ENCODE measurements at regions not wholly inside any gene's neighbourhood (a gene's known extent, or its start where the extent isn't known, plus 50 kb on each side); places are given as distances from the start of the nearest gene placed in this dataset.

DNA sequence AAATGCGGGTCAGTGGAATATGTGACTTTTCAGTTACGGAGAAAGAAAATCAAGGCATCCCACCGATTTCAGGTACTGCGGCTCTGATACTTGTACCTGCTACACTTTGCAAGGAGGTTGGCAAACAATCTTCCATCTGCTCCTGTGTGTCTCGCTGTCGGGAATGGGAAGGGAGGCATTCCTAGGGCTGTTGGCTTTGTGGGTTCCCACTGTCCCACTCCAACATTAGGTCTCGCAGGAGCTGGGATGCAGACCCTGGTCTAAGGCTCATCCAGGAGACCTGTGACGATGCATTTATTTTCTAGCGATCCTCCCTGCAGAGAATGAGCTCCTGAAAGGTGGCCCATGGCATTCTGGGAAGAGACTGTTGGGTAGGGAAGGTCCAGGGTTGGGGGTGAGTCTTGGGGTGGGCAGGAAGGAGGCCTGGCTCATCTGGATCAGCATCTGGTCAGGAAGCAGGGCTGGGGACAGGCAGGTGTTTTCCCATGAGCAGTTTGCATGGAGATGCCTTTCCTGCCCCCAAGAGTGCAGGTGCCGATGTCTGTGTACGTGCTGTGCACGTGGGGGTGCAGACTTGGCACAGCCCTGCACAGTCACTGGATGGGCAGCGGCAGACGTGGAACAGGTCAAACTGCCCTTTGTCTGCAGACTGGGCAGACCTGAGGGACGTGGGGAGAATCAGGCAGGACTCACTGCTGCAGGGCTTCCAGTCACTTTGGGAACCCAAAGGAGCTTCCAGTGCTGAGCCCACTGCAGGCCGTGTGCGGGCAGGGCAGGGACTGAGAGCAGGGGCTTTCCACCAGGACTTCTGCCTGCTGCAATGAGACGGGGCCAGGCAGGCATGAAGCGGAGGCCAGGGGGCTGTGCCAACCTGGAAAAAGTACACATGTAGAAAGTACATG is 152.4 kb downstream of the TEX29 start:
- in situ Hi-C loops (cut with HindIII; ENCODE audit: low sequenced_read_pairs) = no loop called here

DNA sequence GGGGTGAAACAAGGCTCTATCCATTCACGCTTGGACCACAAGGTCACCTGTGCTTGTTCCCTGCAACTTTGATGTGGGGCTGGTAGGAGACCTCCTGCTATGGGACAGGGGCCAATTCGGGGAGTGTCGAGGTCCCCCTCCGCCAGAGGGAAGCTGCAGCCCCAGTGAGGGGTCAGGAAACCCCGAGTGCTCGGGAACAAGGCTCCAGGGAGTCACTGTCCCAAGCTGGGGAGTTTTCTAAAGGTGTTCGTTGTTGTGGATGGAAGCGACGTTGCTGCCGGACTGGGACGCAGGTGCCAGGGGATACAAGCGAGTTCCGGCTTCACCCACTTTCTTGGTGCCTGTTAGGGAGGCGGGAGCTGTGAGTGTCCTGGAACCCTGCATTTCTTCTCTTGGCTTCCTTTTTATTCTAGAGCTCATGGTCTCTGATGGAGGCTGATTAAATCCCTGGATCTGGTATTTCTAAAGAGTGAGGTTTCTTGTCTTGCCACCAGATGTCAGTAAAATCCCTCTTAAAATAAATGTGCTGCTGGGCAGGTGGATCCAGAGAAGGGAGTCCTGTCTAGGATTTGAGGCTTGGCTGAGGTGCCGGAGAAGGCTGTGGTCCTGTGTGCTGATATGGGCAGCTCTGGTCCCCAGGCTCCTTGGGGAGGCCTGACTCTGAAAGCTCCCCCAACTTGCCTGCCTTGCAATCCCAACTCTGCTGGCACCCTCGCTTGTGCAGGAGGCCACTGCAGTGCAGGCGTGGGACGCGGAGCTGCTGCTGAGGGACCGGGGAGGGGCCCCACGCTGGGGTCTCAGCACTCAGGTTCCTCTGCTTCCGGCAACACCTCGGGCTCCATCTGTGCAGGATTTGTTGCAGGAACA is 153.9 kb downstream of the TEX29 start:
- in situ Hi-C loops (cut with HindIII; ENCODE audit: low sequenced_read_pairs) = no loop called here

DNA sequence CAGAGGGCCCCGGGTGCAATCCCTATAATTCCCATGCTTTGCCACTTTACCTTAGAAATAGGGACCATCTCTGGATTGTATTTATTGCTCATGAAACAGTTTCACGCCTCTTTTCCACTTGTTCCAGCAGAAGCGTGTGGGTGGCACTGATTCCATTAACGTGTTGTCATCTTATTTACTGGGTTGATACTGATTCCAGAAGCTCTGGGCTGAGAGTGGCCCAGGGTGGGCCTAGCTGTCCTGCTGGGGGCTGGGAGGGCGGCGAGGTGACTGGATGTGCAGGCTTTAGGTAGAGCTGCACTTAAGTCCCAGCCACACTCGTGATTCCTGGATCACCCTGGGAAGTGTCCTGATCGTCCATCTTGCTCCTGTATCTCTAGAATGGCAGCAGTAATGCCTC is 155.0 kb downstream of the TEX29 start:
- in situ Hi-C loops (cut with HindIII; ENCODE audit: low sequenced_read_pairs) = no loop called here

DNA sequence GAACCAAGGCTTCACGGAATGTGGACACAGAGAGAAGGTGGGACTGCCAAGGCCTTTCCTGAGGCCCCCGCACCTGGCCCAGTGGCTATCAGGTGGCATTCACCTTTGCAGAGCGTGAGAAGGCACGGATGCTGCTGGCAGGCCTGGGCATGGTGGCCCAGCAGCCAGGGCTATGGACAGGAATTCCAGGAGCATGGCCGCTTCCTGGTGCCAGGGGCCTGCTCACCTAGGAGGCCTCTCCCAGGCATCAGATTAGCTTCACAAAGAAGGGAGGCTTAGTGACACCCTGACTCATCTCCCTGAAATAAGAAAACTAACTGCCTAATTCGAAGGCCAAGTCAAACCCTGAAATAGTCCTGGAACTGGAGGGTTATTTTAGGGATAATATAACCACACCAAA is 155.8 kb downstream of the TEX29 start:
- in situ Hi-C loops (cut with HindIII; ENCODE audit: low sequenced_read_pairs) = no loop called here

DNA sequence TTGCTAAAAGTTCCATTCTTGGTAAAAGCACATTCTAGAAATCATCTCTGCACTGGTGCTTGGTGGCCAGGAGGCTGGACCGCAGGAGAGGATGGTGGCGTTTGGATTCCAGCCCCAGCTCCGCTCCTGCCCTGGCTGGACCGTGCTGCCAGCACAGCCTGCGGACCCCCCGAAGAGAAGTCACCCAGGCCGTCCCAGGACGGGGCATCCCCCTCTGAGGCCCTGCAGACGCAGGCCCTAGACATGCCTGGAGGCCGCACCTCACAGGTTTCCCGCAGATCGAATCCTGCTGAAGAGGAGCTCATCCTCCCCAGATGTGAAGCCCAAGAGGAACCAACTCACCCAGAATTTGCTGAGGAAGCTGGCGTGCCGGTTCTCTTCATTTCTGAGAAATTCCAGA is 159.0 kb downstream of the TEX29 start:
- in situ Hi-C loops (cut with HindIII; ENCODE audit: low sequenced_read_pairs) = no loop called here

DNA sequence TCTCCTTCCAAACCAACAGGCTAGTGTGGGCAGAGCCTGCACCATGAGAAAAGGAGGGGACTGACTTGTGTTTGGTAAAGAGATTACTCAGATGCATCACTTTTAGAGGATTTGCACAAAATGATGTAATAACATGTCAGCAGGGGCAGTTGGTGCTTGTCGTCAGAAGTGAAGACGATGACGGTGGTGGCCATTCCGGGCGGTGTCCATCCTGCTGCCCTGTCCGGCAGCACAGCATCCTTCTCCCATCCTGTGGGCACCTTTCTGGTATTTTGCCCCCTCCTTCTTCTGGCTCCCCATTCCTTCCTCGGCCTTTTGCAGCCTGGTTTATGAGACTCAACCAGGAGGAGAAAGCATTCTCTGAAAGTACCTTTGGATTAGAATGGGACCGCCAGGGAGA is 160.1 kb downstream of the TEX29 start:
- in situ Hi-C loops (cut with HindIII; ENCODE audit: low sequenced_read_pairs) = no loop called here

DNA sequence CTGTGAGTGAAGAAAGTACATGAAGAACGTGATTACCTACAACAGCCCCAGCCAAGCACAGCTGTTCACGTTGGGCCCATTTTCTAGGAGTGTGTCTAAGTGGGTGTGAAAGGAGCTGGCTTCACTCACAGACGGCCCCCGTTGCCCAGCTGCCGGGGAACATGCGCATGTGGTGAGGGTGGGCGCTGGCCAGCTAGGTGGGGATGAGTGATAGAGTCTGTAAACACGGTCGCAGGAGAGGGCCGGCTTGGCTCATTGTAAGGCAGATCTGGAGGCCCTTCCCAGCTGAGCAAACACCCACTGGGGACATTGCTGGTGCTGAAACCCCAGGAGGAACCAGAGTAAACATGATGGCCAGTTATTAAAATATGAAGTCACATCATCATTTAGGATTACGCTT is 160.5 kb downstream of the TEX29 start:
- in situ Hi-C loops (cut with HindIII; ENCODE audit: low sequenced_read_pairs) = no loop called here

DNA sequence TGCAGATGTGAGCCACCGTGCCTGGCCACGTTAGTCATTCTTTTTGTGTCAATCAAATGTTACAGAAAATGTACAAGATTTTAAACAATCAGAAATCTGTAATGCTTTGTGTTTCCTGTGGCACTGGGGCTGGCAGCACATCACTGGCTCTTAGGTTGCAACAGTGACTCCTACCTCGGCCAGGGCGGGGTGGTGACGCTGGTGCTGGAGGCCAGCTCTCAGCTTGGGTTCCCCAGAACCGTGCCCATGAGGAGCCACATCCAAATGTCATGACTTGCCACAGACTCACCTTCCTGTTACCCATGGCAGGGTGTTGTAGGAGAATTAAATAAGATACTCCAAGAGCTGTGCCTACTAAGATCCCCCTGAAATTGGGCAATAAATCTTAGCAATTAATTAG is 161.7 kb downstream of the TEX29 start:
- in situ Hi-C loops (cut with HindIII; ENCODE audit: low sequenced_read_pairs) = no loop called here

DNA sequence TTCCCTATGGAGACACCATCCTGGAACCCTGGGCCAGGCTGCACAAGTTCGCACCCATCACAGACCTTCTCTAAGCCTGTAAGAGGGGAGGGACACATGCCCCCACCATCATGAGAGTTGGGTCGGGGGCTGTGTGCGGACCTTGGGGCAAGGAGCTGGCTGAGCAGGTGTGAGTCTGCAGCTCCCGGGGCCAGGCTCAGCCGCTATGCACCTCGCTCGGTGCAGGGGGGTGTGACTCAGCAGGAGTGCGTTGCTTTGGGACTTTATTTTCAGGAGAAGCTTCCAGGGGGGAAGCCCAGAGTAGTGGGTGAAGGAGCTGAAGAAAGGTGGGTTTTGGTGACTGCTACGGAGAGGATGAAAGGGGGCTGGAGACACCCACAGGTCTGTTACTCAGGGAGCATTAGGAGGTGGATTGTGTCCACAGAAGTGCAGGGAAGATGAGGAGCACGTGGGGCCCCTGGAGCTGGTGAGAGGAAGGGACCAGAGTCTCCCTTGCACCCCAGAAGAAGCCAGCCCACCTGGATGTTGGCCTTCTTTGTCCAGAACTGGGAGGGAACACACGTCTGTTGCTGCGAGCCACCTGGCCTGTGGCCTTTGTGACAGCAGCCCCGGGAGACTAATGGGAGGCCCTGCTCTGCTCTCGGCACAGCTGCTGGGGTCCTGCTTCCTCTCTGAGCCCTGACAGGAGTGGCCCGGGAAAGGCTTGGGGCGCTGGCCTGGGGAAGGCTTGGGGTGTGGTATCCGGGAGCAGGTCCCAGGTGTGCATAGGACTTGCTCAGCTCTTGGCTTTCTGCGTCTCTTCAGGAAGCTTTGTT is 162.6 kb downstream of the TEX29 start:
- in situ Hi-C loops (cut with HindIII; ENCODE audit: low sequenced_read_pairs) = no loop called here

DNA sequence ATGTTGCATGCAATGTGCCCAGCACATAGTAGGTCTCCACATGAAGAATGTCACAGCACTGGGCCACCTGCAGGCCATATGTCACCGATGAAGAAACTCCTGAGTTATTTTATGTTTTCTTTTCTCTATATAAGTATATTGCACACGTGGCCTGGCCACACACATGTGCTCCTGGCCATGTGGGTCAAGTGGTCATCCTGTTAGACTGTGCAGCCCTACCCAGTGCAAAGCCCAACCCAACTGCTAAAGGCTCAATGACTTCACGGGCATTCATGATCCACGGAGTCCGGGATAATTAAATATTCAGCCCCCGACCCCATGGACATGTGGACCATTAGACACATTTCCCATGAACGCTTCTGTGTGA is 163.2 kb downstream of the TEX29 start:
- in situ Hi-C loops (cut with HindIII; ENCODE audit: low sequenced_read_pairs) = no loop called here

DNA sequence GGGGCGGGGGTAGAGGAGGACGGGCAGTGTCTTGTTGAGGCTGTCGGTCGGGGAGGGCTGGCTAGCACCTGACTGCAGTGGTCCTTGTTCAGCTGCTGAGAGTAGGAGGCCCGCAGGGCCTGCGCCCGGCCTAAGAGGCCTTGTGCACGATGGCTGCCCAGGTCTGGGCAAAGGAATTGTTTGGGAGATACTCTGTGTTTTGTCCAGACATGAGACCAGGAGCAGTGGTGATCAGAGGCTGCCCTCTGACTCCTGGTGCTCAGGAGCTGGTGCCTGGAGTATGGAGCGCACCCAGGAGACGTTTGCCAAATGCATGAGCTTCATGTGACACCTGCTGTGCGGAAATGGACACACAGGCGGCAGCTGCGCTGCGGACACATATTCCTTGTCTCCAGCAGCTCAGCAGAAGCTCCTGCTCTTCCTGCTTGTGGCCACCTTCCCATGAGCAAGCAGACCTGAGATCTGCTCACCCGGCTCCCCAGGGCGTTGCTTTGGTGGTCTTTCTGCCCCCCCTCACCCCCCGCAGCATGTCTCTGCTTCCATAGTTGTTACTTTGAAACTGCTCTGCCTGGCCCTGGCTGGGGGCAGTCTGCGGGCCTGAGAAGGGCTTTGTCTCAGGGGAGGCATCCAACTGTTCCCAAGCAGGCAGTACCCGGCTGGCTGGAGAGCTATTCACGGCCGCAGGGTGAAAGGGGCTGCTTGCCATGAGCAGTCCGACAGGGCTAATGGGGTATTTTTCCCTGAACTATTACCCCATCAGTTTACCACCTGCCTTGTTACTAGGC is 163.9 kb downstream of the TEX29 start:
- in situ Hi-C loops (cut with HindIII; ENCODE audit: low sequenced_read_pairs) = no loop called here

DNA sequence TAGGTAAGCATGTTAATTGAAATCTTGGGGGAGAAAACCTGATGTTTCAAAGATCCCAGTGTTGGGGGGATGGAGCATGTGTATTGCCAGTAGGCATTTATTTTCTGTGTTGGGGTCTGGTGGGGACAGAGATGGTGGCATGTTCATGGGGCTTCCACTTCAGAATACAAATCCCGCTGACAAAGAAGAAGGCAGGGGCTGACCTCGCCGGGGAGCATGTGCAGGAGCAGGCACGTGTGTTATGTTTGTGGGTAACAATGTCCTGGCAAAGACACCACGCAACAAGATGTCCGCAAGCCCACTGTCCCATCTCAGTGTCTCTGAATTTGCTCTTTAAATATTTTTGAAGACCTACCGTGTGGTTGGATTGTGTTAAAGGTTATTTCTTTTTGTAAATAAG is 164.5 kb downstream of the TEX29 start:
- in situ Hi-C loops (cut with HindIII; ENCODE audit: low sequenced_read_pairs) = no loop called here

DNA sequence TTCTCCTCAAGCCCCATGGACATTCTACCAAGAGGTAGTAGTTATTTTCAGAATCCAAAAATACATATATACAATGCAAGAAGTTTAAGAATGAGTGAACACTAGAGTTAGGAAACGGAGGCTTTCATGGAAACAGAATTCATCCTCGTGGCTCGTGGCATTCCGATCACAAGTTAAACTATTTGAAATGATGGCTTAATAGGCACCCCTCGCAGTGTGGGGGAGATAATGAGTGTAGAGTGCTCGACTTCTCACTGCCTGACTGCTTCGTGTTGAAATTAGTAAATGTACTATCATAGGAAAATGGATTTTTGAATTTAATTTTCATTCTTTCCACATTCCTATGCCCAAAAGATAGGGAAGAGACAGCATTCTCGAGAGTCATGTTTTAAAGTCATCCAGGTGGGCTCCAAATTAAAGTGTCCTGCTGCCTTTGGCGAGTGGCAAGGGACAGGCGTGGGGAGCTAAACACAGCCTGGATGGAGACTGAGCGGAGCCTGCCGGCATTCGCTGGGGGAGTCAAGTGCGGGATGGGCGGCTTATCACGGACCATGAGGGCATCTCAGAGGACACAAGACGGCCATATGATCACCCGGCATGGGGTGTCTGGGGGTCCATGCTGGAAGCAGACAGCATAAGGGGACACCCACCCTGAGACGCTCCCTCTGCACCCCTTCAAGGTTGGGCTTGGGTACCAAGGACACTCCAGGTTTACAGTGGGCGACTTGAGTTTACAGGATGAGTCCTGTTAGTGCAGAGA is 165.2 kb downstream of the TEX29 start:
- in situ Hi-C loops (cut with HindIII; ENCODE audit: low sequenced_read_pairs) = no loop called here

DNA sequence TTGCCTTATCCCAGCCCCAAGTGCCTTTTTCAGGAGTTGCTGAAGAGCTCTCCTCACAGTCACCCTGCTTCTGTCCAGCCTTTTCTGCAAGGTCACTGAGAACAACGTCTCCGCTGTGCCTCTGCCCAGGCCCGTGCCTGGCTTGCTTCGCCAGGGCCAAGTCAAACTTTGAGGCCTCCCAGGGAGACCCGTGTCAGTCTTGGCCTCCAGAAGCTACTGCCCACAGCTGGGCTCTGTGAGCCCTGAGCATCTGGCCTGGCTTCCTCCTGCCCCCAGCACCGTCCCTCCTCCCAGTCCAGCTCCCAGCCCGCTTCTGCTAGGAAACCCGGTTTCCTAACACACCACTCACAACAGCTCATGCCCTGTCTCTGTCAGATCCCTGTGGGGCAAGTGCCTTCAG is 165.9 kb downstream of the TEX29 start:
- in situ Hi-C loops (cut with HindIII; ENCODE audit: low sequenced_read_pairs) = no loop called here

DNA sequence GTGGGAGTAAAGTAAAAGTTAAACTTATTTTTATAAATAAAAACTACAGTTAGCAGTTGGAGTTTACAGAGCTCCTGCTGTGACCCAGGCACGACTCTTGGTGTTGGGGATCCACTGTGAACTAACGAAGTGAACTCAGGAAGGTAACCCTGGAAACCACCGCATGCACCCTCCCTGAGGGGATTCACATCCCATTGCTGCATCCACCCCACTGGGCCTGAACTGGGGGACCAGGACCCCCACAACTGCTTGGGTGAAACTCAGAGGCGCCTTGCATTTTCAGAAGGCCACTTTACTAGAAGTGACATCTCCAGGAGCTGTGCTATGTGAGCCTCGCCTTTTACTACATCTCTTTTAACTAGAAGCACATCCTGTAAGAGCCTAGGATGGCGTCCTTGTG is 166.4 kb downstream of the TEX29 start:
- in situ Hi-C loops (cut with HindIII; ENCODE audit: low sequenced_read_pairs) = no loop called here

DNA sequence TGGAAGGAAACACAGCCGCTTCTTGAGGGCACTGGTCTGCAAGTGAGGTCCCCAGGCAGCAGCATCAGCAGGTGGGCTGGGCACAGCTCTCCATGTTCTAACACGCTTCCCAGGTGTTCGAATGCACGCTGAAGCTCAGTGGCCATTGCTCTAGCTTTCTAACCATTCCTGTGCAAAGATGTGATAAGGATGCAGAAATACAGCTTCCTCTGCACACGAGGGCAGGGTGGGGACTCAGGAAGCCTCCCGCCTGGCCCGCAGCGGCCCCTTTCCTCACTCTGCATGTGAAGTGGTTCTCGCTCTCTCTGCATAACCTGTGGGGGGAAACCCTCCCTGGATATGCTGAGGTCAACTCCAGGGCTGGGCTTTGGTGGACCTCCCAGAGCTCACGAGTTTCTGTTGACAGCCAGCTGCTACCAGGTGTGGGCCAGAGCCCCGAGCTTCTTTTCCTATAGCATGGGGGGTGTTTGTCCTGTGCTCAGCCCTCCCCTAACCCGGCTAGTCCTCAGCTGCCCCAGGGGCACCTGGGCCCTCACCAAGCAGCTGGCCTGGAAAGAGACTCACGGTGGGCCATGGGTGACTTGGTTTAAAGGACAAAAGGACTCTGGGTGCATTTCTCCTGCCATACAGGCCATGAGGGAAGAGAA is 168.2 kb downstream of the TEX29 start:
- in situ Hi-C loops (cut with HindIII; ENCODE audit: low sequenced_read_pairs) = no loop called here

DNA sequence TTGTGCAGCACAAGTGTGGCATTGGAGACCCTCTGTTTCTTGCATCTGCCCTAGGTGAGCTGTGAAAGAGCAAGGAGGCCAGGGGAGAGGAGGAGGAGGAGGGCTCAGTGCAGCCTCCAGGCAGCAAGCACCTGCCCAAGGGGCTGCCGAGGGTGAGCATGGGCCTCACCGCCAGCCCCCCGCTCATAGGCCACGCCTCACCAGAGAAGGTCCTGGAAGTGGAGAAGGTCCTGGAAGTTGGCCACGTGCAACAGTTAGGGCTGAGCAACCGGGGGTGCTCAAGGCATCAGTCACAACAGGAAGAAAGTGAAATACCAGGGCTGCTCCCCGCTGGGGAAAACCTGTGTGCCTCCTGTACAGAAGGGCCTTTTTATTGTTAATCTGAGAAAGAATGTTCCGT is 168.9 kb downstream of the TEX29 start:
- in situ Hi-C loops (cut with HindIII; ENCODE audit: low sequenced_read_pairs) = no loop called here

DNA sequence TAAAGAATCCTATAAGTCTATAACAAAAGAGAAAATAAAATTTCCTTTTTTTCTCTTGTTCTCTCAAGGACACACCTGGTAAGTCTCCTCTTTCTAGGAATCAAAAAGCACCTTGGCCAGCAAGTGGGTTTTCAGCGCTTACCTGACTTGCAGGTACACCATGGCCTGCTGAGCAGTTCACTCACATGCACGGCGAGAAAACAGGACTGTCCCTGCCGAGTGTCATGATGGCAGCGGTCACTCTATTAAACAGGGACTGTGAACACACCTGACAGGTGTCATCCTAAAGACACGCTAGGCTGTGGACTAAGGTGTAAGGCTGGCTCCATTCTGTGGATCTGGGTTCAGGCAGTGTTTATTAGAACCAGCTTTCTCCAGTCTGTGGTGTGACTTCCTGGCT is 170.2 kb downstream of the TEX29 start:
- in situ Hi-C loops (cut with HindIII; ENCODE audit: low sequenced_read_pairs) = no loop called here

DNA sequence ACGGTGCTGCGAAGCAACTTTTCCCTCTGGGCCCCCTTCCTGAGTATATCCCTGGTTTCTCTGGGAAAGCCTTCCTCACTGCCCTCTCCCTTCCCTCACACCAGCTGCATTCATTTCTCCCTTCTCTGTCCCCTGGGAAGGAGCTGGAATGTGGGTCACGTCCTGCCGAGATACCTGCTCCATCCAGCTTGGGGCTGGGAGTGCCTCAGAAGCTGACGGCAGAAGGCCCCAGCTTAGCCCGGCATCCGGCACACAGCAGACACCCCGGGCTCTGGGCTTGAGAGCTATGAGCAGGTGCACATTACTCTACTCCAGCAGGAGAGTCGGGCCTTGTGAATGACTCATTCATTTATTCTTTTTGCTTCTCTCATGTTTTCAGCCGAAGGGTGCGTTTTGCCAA is 170.6 kb downstream of the TEX29 start:
- in situ Hi-C loops (cut with HindIII; ENCODE audit: low sequenced_read_pairs) = no loop called here
